HG03469 (cell line): ENCODE measurements at regions not wholly inside any gene's neighbourhood (a gene's known extent, or its start where the extent isn't known, plus 50 kb on each side); places are given as distances from the start of the nearest gene placed in this dataset.
A peak's percentile ranks its signal among the peaks of the same experiment; 100 is the strongest.

Experiments used
- ATAC-seq: cut with Tn5 transposase; IDR thresholded peaks from one replicate; pipeline ENCODE4 v1.9.1; 2021; ENCODE audit warnings: mild to moderate bottlenecking, moderate library complexity, moderate number of reproducible peaks; ENCODE audit not compliant: unreplicated experiment

DNA sequence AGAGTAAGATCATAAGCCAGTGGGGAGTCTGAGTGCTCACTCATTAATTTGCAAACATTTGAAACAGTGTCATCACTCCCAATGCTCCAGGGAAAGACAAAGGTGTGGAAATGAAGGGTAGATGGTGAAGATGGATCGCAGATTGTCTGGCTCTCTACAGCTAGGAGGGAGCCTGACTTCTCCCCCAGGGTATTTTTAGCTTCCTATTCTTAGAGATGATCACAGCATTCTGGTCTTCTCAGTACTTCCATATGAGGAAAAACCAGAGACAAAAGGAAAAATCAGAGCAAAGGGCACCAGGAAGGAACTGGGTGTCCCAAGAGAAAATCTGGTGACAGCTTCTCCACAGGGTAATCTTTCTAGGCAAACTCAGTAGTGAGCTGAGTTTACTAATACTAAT is 401.9 kb upstream of the GRIA1 start:
- ATAC-seq: no peak

DNA sequence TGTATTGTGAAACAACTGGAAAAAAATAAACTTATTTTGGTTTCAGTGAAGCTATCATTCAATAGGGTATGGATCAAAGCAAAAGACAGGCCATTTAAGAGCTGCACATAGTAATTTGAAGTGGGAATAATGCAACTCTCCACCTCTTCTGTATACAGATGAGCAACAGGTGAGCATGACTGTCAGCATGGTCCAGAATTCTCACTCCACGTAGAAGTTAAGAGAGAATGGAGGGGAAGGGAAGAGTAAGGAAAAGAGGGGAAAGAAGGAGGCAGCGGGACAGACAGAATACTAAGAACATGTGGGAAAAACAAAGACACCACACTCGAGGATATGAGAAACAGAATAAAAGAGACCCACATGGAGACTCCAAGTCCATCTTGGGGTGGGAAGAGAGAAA is 396.1 kb upstream of the GRIA1 start:
- no peak for ATAC-seq

DNA sequence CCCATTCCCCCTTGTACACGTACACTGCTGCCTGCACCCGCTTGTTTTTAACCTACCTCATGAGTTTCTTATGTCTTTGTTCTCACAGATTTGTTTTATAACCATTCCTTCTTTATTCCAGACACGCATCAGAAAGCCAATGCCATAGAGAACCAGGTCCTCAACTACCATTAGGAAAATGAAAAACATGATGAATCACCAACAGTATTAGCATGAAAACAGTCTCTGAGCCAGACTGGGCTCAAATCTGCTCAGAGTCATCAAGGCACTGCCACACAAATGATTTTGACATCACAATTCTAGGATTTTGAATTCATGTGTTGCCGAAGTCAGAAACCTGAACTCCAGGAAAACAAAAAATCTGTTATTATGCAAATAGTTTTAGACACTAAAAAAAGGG is 394.1 kb upstream of the GRIA1 start:
- ATAC-seq: no peak

DNA sequence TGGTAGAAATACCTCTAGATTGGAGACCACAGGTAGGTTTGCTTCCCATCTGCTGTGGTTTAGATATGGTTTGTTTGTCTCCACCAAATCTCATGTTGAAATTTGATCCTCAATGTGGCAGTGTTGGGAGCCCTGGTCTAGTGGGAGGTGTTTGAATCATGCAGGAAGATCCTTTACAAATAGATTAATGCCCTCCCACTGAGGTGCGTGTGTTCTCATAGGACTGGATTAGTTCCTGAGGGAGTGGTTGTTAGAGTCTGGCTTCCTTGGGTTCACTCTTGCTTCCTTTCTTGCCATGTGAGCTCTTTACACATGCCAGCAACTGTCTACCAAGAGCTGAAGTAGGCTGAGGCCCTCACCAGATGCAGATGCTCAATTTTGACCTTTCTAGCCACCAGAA is 391.1 kb upstream of the GRIA1 start:
- ATAC-seq: no peak

DNA sequence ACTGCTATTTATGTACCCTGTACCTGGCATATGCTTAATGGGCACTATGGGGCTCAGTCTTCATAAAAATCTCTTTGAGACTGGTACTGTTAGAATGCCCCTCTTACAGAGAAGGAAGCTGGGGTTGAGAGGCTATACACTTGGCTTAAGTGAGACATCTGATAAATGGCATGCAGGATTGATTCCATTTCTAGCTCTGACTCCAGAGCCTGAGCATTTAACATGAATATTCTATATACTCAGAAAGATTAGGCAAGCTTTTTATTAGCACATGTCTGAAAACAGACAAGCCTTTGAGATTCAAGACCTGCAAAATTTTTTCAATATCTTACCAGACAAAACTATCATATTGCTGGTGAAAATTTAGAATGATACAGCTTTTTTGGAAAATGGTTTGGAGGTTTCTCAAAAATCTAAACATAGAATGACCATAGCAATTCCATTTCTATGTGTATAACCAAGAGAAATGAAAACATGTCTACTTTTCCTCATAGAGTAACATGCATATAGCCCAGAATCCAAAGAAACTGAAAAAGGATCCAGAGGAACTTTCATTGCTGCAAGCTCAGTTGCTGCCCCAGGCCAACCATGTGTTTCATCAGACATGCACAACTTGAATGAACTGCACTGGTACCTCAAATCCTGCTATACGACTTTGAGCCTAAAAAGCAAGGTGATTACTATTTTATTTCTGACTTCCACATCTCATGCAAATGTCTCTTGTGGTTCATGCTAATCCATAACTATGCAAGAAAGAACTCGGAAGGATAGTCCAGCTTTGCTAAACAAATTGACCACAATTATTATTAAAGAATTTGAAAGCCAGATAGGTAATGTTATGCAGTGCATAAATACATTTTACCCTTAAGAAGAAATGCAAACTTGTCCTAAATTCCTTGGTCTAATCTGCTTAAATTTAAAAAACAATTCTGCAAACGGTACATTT is 389.0 kb upstream of the GRIA1 start:
- no peak for ATAC-seq

DNA sequence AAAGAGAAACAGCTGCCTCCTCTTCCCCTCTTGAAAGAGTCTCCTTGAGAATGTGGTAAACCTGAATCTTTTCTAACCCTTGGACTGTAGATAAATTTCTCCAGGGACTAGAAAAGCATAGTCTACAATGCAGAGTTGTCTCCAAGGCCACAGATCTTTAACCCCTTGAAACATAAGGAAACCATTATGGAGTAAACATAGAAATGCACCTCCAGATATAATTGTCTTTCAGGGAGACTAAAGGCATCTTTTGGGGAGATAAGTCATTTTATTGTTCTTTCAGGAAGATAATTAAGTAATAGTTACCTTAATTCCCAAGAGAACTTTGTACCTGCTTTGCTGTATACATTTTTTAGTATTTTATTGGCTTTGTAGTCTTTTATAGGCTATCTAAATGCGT is 373.6 kb upstream of the GRIA1 start:
- no peak for ATAC-seq

DNA sequence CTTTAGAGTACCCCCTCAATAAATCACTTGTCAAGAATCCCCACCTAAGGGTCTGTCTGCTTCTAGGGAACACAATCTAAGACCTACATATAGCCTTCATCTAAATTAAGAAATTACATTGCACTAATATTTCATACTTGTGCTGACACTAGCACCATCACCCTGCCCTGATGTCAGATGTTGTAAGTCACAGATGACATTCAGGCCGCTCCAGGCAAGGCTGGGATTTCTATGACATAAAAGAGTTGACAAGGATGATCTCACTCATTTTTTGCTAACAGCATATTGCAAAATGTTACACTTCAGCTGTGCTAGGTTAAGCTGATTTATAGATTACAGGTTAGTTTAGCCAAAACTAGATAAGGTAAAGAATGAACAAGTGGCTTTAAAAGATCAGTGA is 372.5 kb upstream of the GRIA1 start:
- no peak for ATAC-seq

DNA sequence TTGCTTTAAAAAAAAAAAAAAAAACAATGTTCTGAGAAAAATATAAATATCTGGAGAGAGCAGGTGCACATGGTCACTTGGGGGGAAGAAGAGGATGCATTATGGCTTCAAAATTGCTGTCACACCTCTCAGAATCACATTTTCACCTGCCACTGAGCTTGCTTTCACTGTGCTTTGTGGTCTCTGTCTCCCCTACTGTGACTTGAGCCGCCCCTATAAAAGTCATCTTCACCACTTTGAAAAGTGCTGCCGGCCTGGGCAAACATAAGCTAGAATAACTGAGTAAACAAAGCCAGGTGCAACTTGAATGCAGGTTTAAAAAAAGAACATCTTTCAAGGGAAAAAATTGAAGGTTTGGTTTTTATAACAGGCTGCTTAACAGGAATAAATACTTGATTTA is 368.1 kb upstream of the GRIA1 start:
- ATAC-seq: no peak

DNA sequence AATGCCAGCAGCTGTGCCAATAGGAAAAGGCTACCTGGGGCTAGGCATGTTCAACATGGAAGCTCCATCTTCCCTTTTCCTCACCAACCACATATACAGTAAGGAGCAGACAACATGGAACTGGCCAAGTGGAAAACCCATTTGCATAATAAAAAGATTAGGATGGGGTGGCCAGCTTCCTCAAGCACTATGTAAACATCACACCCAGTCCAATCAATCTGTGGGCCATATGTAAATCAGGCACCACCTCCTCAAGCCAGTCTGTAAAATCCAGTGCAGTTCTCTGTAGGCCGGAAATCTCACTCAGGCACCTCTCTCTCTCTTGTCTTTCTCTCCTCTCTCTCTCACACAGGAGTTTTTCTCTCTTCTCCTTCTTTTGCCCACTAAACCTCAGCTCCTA is 360.2 kb upstream of the GRIA1 start:
- no peak for ATAC-seq

DNA sequence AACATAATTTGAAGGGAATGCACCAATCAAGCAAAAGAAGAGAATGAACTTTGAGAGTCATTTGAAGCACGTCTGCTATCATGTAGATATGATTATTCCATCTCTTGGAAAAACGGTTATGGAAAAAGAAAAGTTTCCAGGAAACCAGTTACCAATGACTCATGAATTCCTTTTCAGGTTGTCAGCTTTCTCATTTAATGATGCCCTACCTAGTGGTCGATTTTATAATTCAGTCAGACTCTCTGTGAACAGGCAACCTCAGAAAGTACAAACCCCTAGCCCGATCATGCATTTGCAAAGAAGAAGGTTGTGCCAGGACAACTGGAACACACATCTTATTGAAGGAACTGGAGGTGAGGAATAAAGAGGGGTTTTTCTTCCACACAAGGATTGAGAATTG is 355.1 kb upstream of the GRIA1 start:
- ATAC-seq: no peak

DNA sequence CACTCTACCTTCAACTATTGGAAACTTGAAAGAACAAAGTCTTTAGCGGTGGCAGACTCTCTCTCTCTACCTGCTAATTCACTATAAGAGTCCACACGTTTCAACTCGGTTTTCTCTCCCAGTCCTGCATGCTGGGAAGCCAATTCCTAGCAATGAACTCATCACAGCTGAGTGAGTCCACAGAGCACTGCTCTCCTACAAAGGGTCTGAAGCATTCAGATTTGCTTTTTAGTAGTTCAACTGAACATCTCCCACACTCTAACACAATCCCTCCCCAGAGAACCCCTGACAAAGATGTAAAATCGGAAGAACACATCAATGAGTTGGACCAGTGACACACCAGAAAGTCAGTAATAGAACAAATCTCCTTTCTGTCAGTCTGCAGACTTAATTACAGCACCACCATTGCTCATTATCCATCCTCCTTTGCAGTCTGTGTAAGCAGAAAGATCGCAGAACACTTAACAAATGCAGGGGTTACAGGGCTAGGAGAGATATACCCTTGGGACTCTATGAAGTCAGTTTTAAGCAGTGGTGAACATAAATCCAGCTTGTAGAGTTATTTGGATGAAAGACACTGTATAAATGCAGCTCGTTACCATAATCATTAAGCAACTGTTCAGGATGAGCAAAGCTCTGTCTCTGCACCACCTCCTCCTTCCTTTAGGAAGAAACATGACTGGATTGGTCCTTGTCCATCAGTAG is 353.4 kb upstream of the GRIA1 start:
- no peak for ATAC-seq

DNA sequence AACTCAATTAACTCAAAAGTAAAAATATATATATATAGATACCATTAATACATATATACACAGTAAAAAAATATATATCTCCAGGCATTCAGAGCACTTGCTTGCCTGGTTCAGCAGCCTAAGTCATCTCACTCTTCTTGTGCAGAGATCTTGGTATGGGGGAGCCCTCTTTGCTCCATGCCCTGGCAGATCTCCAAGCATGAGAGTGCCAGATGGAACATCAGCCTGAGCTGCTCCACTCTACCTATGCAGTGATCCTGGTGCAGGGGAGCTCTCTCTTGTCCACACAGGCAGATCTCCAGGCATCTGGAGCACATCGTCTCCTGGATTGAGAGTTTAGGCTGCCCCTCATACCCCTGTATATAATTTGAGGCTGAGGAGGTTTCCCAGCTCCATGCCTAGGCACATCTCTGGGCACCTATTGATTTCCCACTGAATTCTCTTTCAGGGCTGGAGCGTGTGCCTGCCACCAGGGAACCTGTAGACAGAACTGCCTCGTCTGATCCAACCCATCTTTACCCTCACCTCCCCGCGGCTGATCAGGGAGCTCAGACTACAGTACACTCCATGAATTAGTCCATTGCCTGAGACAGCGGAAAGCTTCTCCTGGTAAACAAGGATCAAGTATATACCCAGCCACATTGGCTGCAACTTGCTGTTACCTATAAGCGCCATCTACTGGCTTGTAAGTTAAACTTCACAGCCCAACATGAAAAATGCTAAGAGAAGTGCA is 342.4 kb upstream of the GRIA1 start:
- peak; percentile 74 for ATAC-seq

DNA sequence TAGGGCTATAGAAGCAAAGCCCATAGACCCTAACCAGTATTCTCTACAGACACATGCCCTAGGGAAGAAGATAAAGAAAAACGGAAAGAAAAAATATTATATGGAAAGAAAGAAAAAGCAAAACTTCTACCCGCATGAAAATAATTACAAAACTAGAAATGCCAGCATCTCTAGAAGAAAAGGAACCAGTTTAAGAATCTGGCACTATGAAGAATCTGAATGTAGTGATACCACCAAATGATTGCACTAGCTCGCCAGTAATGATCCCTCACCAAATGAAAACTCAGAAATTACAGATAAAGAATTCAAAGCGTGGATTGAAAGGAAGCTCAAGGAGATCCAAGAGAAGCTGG is 341.9 kb upstream of the GRIA1 start:
- ATAC-seq: no peak

DNA sequence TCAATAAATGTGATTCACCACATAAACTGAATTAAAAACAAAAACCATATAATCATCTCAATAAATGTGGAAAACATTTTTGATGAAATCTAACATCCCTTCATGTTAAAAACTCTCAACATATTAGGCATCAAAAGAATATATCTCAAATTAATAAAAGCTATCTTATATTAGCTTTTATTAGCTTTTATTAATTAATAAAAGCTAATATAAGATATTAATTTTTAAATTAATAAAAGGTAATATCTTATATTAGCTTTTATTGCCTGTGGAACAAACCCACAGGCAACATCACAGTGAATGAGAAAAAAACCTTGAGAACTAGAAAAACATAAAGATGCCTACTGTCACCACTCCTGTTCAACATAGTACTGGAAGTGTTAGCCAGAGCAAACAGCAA is 338.9 kb upstream of the GRIA1 start:
- ATAC-seq: no peak

DNA sequence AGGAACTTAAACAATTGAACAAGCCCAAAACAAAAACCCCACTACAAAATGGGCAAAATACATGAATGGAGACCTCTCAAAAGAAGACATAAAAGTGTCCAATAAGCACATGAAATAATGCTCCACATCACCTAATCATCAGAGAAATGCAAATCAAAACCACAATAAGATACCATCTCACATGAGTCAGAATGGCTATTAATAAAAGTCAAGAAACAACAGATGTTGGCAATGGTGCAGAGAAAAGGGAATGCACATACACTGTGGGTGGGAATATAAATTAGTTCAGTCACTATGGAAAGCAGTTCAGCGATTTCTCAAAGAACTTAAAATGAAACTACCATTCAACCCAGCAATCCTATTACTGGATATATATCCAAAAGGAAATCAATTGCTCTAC is 337.4 kb upstream of the GRIA1 start:
- no peak for ATAC-seq

DNA sequence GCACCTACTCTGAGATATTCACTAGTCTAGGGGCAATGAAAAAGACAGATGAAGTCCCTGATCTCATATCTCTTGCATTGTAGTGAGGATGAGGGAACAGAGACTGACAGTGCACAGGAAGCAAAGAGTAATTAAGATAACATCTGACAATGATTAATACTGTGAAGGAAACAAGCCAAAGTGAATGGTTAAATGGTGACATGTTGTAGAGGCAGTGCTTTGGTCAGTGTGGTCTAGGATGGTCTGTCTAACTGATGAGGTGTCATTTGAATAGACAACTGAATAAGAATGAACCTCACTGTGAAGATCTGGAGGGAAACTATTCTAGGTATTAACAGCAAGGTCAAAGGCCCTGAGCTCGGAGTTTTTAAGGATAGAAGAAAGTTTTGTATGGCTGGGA is 333.3 kb upstream of the GRIA1 start:
- ATAC-seq: no peak

DNA sequence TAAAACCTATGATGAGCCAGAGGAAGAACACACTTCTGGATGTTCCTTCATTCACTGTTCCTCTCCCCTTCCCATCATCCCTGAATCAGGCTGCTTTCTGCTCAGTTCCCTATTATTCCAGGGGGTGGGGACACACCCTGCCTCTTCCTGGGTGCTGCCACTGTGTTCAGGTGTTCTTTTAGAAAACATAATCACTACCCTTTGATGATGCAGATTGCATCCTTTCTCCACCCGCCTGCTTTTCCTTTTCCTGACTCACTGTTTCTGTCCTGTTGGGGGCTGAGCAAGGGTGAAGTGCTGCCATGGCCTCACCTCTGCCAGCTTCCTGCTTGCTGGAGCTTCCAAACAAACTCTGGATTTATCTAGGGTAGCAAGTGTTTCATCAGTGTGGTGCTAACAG is 331.9 kb upstream of the GRIA1 start:
- ATAC-seq: no peak

DNA sequence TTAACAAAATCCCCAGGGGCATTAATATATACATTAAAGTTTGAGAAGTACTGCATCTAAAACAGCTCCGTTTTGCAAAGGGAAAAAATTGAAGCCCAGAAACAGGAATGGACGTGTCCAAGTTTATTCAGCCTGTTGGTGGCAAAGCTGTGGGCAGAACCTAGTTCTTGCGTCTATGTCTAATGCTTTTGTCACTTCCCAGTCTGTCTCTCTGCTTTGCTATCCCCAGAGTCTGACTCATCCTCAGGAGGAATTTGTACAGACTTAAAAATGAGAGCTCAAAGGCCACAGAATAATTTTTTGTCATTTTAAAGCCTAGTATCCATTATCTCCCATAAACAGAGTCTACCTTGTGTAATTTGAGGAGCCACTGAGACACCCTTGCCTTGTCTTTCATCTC is 330.9 kb upstream of the GRIA1 start:
- ATAC-seq: no peak

DNA sequence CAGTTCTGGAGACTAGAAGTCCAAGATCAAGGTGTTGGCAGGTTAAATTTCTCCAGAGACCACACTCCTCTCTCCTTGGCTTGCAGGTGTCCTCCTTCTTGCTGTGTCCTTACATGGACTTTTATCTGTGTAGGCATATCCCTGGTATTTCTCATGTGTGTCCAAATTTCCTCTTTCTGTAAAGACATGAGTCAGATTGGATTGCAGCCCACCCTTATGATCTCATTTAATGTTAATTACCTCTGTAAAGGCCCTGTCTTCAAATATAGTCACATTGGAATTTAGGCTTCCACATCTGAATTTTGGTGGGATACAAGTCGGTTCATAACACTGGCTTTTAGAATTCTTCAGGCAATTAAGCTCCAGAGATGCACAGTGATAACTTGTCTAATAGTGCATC is 322.2 kb upstream of the GRIA1 start:
- no peak for ATAC-seq

DNA sequence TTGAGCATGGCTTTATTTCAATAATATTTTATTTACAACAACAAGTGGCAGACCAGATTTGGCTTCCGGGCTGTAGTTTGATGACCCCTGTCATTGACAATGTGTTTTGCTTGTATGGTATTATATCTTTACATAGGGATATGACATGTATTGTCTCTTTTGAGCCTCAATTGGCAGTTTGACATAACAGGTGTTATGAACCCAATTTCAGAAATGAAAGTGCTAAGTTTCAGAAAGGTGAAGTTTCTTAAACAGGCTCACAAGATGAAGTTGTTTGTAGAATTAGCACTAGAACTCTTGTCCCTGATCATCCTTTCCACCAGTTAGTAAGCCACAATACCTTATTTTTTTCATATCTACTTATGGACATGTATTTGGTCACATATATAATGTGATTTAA is 303.0 kb upstream of the GRIA1 start:
- ATAC-seq: no peak

DNA sequence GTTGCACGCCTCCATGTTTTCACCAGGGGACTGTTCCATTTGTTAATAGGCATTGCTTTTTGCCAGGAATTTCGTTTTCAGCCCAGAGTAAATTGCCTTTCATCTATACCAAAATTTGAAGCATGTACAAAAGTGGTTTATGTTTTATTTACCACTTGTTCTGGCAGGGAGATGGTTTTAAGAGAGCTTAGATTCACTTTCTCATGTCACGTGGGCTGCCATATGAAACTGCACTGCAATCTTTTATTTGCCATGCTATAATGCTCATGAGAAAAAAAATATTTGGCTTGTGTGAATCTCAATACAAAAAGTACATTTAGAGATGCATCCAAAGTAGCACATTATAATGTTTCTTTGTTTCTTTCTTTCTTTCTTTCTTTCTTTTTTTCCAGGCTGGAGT is 284.1 kb upstream of the GRIA1 start:
- ATAC-seq: no peak

DNA sequence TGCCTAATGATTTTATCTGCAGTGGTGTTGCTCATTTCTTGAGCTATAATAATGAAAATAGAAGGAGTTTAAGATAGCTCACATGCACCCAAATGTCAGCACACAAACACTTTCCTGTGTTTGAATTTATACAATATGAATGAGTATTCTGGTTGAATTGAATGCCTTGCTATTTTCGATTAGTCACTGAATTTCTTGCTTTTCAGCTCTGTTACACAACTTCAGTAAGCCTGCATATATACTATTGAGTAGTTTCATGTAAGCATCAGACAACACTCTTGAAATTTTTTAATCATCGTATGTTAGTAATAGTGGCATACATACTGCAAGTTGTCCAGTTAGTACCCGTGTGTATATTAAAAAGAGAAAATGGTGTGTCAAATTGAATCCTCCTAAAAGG is 281.5 kb upstream of the GRIA1 start:
- ATAC-seq: no peak
